HFFc6 (cell line): ENCODE measurements at regions not wholly inside any gene's neighbourhood (a gene's known extent, or its start where the extent isn't known, plus 50 kb on each side); places are given as distances from the start of the nearest gene placed in this dataset.

ENCODE experiments used
- DNase-seq: peaks from one replicate; pipeline ENCODE4 v3.0.0-alpha.2; 2018
- H3K27ac Mint-ChIP-seq: 2 replicates; pipeline ENCODE4 v1.8.0; 2020; ENCODE audit warnings: mild to moderate bottlenecking, mixed read lengths
- H3K27me3 Mint-ChIP-seq: 2 replicates; pipeline ENCODE4 v1.8.0; 2021; ENCODE audit warnings: mild to moderate bottlenecking, moderate library complexity, mixed read lengths; ENCODE audit not compliant: insufficient read depth
- H3K36me3 Mint-ChIP-seq: 2 replicates; pipeline ENCODE4 v1.8.0; 2021; ENCODE audit warnings: low read depth, mixed read lengths
- H3K4me1 Mint-ChIP-seq: 2 replicates; pipeline ENCODE4 v1.8.0; 2020; ENCODE audit warnings: low read depth, mixed read lengths
- H3K4me3 Mint-ChIP-seq: 2 replicates; pipeline ENCODE4 v1.8.0; 2020; ENCODE audit warnings: mild to moderate bottlenecking, moderate library complexity, mixed read lengths
- H3K9me3 Mint-ChIP-seq: 2 replicates; pipeline ENCODE4 v1.8.0; 2020; ENCODE audit warnings: mild to moderate bottlenecking, mixed read lengths
- TF ChIP-seq, protein P1 (sequence below): fragments of 200-600 bp; sonication (generic); IDR thresholded peaks from 2 replicates; pipeline ENCODE4 v1.5.0; 2021; ENCODE audit warnings: antibody characterized with exemption, mild to moderate bottlenecking

DNA sequence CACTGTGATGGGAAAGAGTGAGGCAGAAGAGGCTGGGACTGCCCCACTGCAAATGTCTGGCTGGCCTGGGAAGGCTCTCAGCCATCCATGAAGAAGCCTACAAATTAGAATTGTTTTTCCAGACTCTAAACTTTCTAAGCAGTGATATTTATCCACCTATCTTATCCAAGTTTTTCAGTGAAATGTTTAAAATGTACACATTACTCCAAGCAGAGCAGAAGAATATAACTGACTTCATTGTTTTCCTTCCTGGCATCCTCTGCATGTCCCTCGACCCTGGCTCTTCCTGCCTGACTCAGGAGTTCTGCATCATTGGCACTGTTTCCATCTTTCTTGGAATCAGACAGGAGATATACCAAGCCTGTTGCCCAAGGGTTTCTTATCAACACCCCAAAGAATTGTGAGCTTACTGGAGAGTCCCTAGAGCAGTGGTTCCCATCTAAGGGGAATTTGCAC, 401.5 kb upstream of the PROK2 start:
- TF ChIP-seq, protein P1, sequence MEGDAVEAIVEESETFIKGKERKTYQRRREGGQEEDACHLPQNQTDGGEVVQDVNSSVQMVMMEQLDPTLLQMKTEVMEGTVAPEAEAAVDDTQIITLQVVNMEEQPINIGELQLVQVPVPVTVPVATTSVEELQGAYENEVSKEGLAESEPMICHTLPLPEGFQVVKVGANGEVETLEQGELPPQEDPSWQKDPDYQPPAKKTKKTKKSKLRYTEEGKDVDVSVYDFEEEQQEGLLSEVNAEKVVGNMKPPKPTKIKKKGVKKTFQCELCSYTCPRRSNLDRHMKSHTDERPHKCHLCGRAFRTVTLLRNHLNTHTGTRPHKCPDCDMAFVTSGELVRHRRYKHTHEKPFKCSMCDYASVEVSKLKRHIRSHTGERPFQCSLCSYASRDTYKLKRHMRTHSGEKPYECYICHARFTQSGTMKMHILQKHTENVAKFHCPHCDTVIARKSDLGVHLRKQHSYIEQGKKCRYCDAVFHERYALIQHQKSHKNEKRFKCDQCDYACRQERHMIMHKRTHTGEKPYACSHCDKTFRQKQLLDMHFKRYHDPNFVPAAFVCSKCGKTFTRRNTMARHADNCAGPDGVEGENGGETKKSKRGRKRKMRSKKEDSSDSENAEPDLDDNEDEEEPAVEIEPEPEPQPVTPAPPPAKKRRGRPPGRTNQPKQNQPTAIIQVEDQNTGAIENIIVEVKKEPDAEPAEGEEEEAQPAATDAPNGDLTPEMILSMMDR: no peak
- H3K27me3 Mint-ChIP-seq: peaks cover 30% of the 10 kb centered on the region
- H3K4me3 Mint-ChIP-seq: no peak overlapping the region; the same call in 1 of the 2 replicates
- no peaks in the 10 kb centered on the region for H3K36me3 Mint-ChIP-seq
- H3K4me1 Mint-ChIP-seq: peaks cover 10% of the 10 kb centered on the region
- H3K9me3 Mint-ChIP-seq: no peaks in the 10 kb centered on the region
- no peak for DNase-seq
- H3K27ac Mint-ChIP-seq: peak overlapping the region; percentile 56; the same call in 1 of the 2 replicates

- no peaks in the 10 kb centered on the region for H3K9me3 Mint-ChIP-seq
- H3K27ac Mint-ChIP-seq: peak overlapping the region; percentile 56; the same call in 1 of the 2 replicates
- TF ChIP-seq, protein P1: no peak
- H3K27me3 Mint-ChIP-seq: peaks cover 34% of the 10 kb centered on the region
- peaks cover 10% of the 10 kb centered on the region for H3K4me1 Mint-ChIP-seq
- no peaks in the 10 kb centered on the region for H3K36me3 Mint-ChIP-seq
- no peak overlapping the region; the same call in 1 of the 2 replicates for H3K4me3 Mint-ChIP-seq
- DNase-seq: peak; percentile 10
Measured at GRCh38 chr3:72185549-72186399, 400.8 kb upstream of the PROK2 start.

- TF ChIP-seq, protein P1: no peak
- H3K4me3 Mint-ChIP-seq: no peak overlapping the region
- H3K27ac Mint-ChIP-seq: no peak overlapping the region
- H3K4me1 Mint-ChIP-seq: peaks cover 10% of the 10 kb centered on the region
- no peaks in the 10 kb centered on the region for H3K36me3 Mint-ChIP-seq
- no peak for DNase-seq
- peaks cover 26% of the 10 kb centered on the region for H3K27me3 Mint-ChIP-seq
- H3K9me3 Mint-ChIP-seq: no peaks in the 10 kb centered on the region
Measured at GRCh38 chr3:72183489-72183888, 398.5 kb upstream of the PROK2 start.

GRCh38 chr3:72182206-72182605, 397.3 kb upstream of the PROK2 start:
- no peak overlapping the region for H3K4me3 Mint-ChIP-seq
- H3K27ac Mint-ChIP-seq: no peak overlapping the region
- H3K9me3 Mint-ChIP-seq: no peaks in the 10 kb centered on the region
- H3K36me3 Mint-ChIP-seq: no peaks in the 10 kb centered on the region
- no peak for DNase-seq
- H3K27me3 Mint-ChIP-seq: peaks cover 26% of the 10 kb centered on the region
- peaks cover 13% of the 10 kb centered on the region for H3K4me1 Mint-ChIP-seq
- TF ChIP-seq, protein P1: no peak

DNA sequence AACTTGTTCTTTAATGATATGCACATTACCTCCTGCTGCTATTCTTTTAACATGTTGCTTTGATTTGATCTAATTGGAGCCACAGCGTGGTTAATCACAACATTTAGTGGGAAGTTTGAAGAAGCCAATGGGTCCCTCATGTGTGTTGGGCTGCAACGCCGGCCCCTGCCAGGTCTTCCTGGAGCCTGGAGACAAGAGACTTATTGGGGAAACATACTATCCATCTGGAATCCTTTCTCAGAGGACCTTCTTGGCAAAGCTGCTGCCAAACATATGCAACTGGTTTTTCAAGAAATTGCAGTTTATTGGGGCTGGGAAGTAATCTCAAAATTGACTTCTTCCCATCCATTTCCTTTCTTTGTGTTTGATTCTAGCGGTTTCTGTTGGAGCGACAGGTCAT, 396.3 kb upstream of the PROK2 start:
- TF ChIP-seq, protein P1: no peak
- Mint-ChIP-seq H3K9me3 (no peaks in the 10 kb centered on the region), H3K27ac (no peak overlapping the region), H3K27me3 (peaks cover 24% of the 10 kb centered on the region), H3K36me3 (no peaks in the 10 kb centered on the region), H3K4me3 (no peak overlapping the region), H3K4me1 (peaks cover 11% of the 10 kb centered on the region)
- no peak for DNase-seq
